Smooth muscle cell (in vitro differentiated cells): ENCODE measurements at regions not wholly inside any gene's neighbourhood (a gene's known extent, or its start where the extent isn't known, plus 50 kb on each side); places are given as distances from the start of the nearest gene placed in this dataset.

Experiments
- DNase-seq: peaks from one replicate; lab custom pipeline; 2025; ENCODE audit not compliant: unreplicated experiment; lab: John Stamatoyannopoulos, UW
- H2AFZ ChIP-seq: fragments of 200-600 bp; sonication (generic); 2 replicates; pipeline ENCODE4 v1.6.0; 2016; ENCODE audit warnings: antibody characterized with exemption, low read depth, mild to moderate bottlenecking
- H3F3A ChIP-seq: fragments of 200-600 bp; sonication (generic); 2 replicates; pipeline ENCODE4 v1.6.0; 2017; ENCODE audit warnings: antibody characterized with exemption, low read depth
- H3K27ac ChIP-seq: fragments of 200-600 bp; sonication (generic); 2 replicates; pipeline ENCODE4 v1.5.1; 2016; ENCODE audit warnings: low read depth, mild to moderate bottlenecking
- H3K27me3 ChIP-seq: fragments of 200-600 bp; sonication (generic); 2 replicates; pipeline ENCODE4 v1.6.1; 2016; ENCODE audit warnings: low read depth, mild to moderate bottlenecking
- H3K36me3 ChIP-seq: fragments of 200-600 bp; sonication (generic); 2 replicates; pipeline ENCODE4 v1.5.1; 2016; ENCODE audit warnings: low read depth
- H3K4me1 ChIP-seq: fragments of 200-600 bp; sonication (generic); 2 replicates; pipeline ENCODE4 v1.5.1; 2016; ENCODE audit warnings: low read depth
- H3K4me2 ChIP-seq: fragments of 200-600 bp; sonication (generic); 2 replicates; pipeline ENCODE4 v1.6.0; 2016; ENCODE audit warnings: mild to moderate bottlenecking
- H3K4me3 ChIP-seq: fragments of 200-600 bp; sonication (generic); 2 replicates; pipeline ENCODE4 v1.5.1; 2016; ENCODE audit warnings: mild to moderate bottlenecking
- H3K79me2 ChIP-seq: fragments of 200-600 bp; sonication (generic); 2 replicates; pipeline ENCODE4 v1.6.0; 2016; ENCODE audit warnings: low read depth, mild to moderate bottlenecking
- H3K9ac ChIP-seq: fragments of 200-600 bp; sonication (generic); 2 replicates; pipeline ENCODE4 v1.6.0; 2016; ENCODE audit warnings: low read depth
- H3K9me3 ChIP-seq: fragments of 200-600 bp; sonication (generic); replicated peaks from 2 replicates; pipeline ENCODE4 v1.5.1; 2016; ENCODE audit warnings: low read depth
- H4K20me1 ChIP-seq: fragments of 200-600 bp; sonication (generic); 2 replicates; pipeline ENCODE4 v1.6.0; 2016; ENCODE audit warnings: low read depth
- CTCF ChIP-seq: fragments of 200-600 bp; sonication (generic); IDR thresholded peaks from 2 replicates; pipeline ENCODE4 v1.5.1; 2017; ENCODE audit warnings: borderline replicate concordance, mild to moderate bottlenecking, antibody characterized with exemption; ENCODE audit not compliant: insufficient read depth, poor library complexity, severe bottlenecking
- WGBS: methylation state at CpG from one replicate; pipeline ENCODE4 v1.1.7; 2016; ENCODE audit warnings: low lambda C conversion rate; 5-methylcytosine and 5-hydroxymethylcytosine counted together

GRCh38 chr9:89725271-89725670 is 120.5 kb downstream of the GADD45G start:
- peaks cover 9% of the 10 kb centered on the region for H3F3A ChIP-seq
- 96% methylated on average over 1 of the region's 1 CpG for WGBS
- TF ChIP-seq CTCF: no peak

GRCh38 chr9:89729954-89730530 is 125.2 kb downstream of the GADD45G start:
- Histone ChIP-seq H3K27me3 (no peaks in the 10 kb centered on the region), H3K9ac (no peak overlapping the region), H2AFZ (no peak overlapping the region), H4K20me1 (no peaks in the 10 kb centered on the region), H3K4me1 (peaks cover 6% of the 10 kb centered on the region), H3F3A (peaks cover 6% of the 10 kb centered on the region), H3K9me3 (no peaks in the 10 kb centered on the region), H3K79me2 (no peaks in the 10 kb centered on the region), H3K4me3 (no peak overlapping the region), H3K36me3 (no peaks in the 10 kb centered on the region), H3K27ac (peak overlapping the region; percentile 33), H3K4me2 (no peak overlapping the region)
- WGBS: 72% methylated on average over 5 of the region's 5 CpGs
- no peak for TF ChIP-seq CTCF
- no peak for DNase-seq

More at GRCh38 chr9:89725271-89725670, 120.5 kb downstream of the GADD45G start:
- Histone ChIP-seq H3K36me3 (no peaks in the 10 kb centered on the region), H3K4me3 (no peak overlapping the region), H3K9ac (no peak overlapping the region), H2AFZ (no peak overlapping the region), H3K79me2 (no peaks in the 10 kb centered on the region), H4K20me1 (no peaks in the 10 kb centered on the region), H3K4me2 (no peak overlapping the region), H3K27ac (no peak overlapping the region), H3K27me3 (no peaks in the 10 kb centered on the region), H3K4me1 (peaks cover 6% of the 10 kb centered on the region), H3K9me3 (no peaks in the 10 kb centered on the region)
- DNase-seq: no peak

GRCh38 chr9:89730715-89731114 is 125.9 kb downstream of the GADD45G start:
- no peak overlapping the region for H2AFZ ChIP-seq
- DNase-seq: no peak
- H3K4me1 ChIP-seq: peaks cover 6% of the 10 kb centered on the region
- H3K27me3 ChIP-seq: no peaks in the 10 kb centered on the region
- H4K20me1 ChIP-seq: no peaks in the 10 kb centered on the region
- no peak overlapping the region for H3K27ac ChIP-seq
- WGBS: 68% methylated on average over 17 of the region's 17 CpGs
- no peaks in the 10 kb centered on the region for H3K79me2 ChIP-seq
- no peaks in the 10 kb centered on the region for H3K9me3 ChIP-seq
- no peak for TF ChIP-seq CTCF
- no peak overlapping the region for H3K4me2 ChIP-seq
- no peaks in the 10 kb centered on the region for H3K36me3 ChIP-seq
- H3F3A ChIP-seq: peaks cover 6% of the 10 kb centered on the region
- H3K9ac ChIP-seq: no peak overlapping the region
- H3K4me3 ChIP-seq: no peak overlapping the region
